ENCODE measurements at regions not wholly inside any gene's neighbourhood (a gene's known extent, or its start where the extent isn't known, plus 50 kb on each side); places are given as distances from the start of the nearest gene placed in this dataset.

- TF ChIP-seq POLR2A (IDR thresholded peaks at IDR 0.05; ENCODE audit: low read depth, low read length), result no peak
- TF ChIP-seq, protein P1, sequence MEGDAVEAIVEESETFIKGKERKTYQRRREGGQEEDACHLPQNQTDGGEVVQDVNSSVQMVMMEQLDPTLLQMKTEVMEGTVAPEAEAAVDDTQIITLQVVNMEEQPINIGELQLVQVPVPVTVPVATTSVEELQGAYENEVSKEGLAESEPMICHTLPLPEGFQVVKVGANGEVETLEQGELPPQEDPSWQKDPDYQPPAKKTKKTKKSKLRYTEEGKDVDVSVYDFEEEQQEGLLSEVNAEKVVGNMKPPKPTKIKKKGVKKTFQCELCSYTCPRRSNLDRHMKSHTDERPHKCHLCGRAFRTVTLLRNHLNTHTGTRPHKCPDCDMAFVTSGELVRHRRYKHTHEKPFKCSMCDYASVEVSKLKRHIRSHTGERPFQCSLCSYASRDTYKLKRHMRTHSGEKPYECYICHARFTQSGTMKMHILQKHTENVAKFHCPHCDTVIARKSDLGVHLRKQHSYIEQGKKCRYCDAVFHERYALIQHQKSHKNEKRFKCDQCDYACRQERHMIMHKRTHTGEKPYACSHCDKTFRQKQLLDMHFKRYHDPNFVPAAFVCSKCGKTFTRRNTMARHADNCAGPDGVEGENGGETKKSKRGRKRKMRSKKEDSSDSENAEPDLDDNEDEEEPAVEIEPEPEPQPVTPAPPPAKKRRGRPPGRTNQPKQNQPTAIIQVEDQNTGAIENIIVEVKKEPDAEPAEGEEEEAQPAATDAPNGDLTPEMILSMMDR (IDR thresholded peaks at IDR 0.05; ENCODE audit: extremely low read depth in 1 of 2, insufficient read depth in 1 of 2, low read depth in 1 of 2, low read length in 2 of 2), result no peak
- no peak for TF ChIP-seq POLR2AphosphoS5 (IDR thresholded peaks at IDR 0.05; ENCODE audit: insufficient read depth, low read depth, low read length)
- TF ChIP-seq EZH2 (IDR thresholded peaks at IDR 0.05; ENCODE audit: borderline replicate concordance, low read depth, low read length, severe bottlenecking), result no peak
- no peak for TF ChIP-seq JUN (IDR thresholded peaks at IDR 0.05; ENCODE audit: borderline replicate concordance, insufficient read depth, insufficient read length, low read depth)
- TF ChIP-seq, protein P2, sequence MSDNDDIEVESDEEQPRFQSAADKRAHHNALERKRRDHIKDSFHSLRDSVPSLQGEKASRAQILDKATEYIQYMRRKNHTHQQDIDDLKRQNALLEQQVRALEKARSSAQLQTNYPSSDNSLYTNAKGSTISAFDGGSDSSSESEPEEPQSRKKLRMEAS (IDR thresholded peaks at IDR 0.05; ENCODE audit: insufficient read depth, insufficient read length), result no peak
- TF ChIP-seq FOS (IDR thresholded peaks at IDR 0.05; ENCODE audit: borderline replicate concordance, insufficient read depth, low read length), result no peak
These were observed 107.6 kb upstream of the KHDRBS2 start for GRCh38 chr6:62393608-62394007.
